IMR-90 (cell line): ENCODE measurements at regions not wholly inside any gene's neighbourhood (a gene's known extent, or its start where the extent isn't known, plus 50 kb on each side); places are given as distances from the start of the nearest gene placed in this dataset.

Source experiments
- ATAC-seq: fragments of 200-7000 bp; cut with Tn5 transposase; 2 replicates; pipeline ENCODE4 v1.9.1; 2020; ENCODE audit warnings: low read depth, mild to moderate bottlenecking, moderate library complexity
- BruUV-seq: library from RNA; stranded (reverse); fragments of 400-500 nt; replicated peaks from 2 replicates; lab custom pipeline; 2021; lab: Mats Ljungman, UMichigan
- CTCF ChIA-PET: fragments of 300-600 bp; formaldehyde crosslinking; extraction: SDS; loops from one replicate; lab custom pipeline; 2021; ENCODE audit warnings: antibody characterized with exemption; lab: Yijun Ruan, JAX
- POLR2A ChIA-PET: fragments of 300-600 bp; sonication (Branson Sonifier 250); formaldehyde crosslinking; loops from one replicate; lab custom pipeline; 2022; ENCODE audit warnings: antibody characterized with exemption; ENCODE audit not compliant: unreplicated experiment; lab: Charles Lee
- DNase-seq: peaks from one replicate; pipeline ENCODE4 v3.0.0; 2013
- H2AFZ ChIP-seq: replicated peaks from 2 replicates; pipeline ENCODE3; 2013; ENCODE audit warnings: low read length, mild to moderate bottlenecking; ENCODE audit not compliant: poor library complexity
- H2AK5ac ChIP-seq: 2 replicates; pipeline ENCODE4 v1.6.1; 2013; ENCODE audit warnings: low read depth, low read length, inconsistent platforms
- H2AK9ac ChIP-seq: replicated peaks from 2 replicates; pipeline ENCODE3; 2013; ENCODE audit warnings: mild to moderate bottlenecking, low read depth, low read length, moderate library complexity; ENCODE audit not compliant: poor library complexity
- H2BK120ac ChIP-seq: 2 replicates; pipeline ENCODE4 v1.6.1; 2013; ENCODE audit warnings: low read depth, low read length, inconsistent platforms
- H2BK15ac ChIP-seq: 3 replicates; pipeline ENCODE4 v1.6.1; 2013; ENCODE audit warnings: low read depth, low read length, inconsistent platforms
- H2BK20ac ChIP-seq: 2 replicates; pipeline ENCODE4 v1.6.1; 2013; ENCODE audit warnings: low read depth, mild to moderate bottlenecking, inconsistent platforms, low read length, moderate library complexity
- H2BK5ac ChIP-seq: 2 replicates; pipeline ENCODE4 v1.6.1; 2013; ENCODE audit warnings: mild to moderate bottlenecking, low read depth, low read length, inconsistent platforms; ENCODE audit not compliant: poor library complexity, severe bottlenecking
- H3K14ac ChIP-seq: replicated peaks from 2 replicates; pipeline ENCODE4 v1.6.1; 2013; ENCODE audit warnings: low read depth, low read length, inconsistent platforms
- H3K18ac ChIP-seq: 2 replicates; pipeline ENCODE4 v1.6.1; 2013; ENCODE audit warnings: low read depth, low read length, control low read depth
- H3K23ac ChIP-seq: 2 replicates; pipeline ENCODE4 v1.6.1; 2013; ENCODE audit warnings: low read depth, low read length, inconsistent platforms
- H3K27ac ChIP-seq: 2 replicates; pipeline ENCODE4 v1.5.1; 2013; ENCODE audit warnings: mild to moderate bottlenecking, control low read depth, low read length; ENCODE audit not compliant: insufficient read depth
- H3K27me3 ChIP-seq: 2 replicates; pipeline ENCODE4 v1.6.1; 2013; ENCODE audit warnings: low read length; ENCODE audit not compliant: control insufficient read depth, insufficient read depth
- H3K36me3 ChIP-seq: 2 replicates; pipeline ENCODE4 v1.6.1; 2013; ENCODE audit warnings: low read length, mixed read lengths; ENCODE audit not compliant: control insufficient read depth, insufficient read depth
- H3K4ac ChIP-seq: 2 replicates; pipeline ENCODE4 v1.6.1; 2013; ENCODE audit warnings: low read depth, low read length, inconsistent platforms
- H3K4me1 ChIP-seq: 2 replicates; pipeline ENCODE4 v1.6.1; 2013; ENCODE audit warnings: low read length, mixed read lengths; ENCODE audit not compliant: control insufficient read depth, insufficient read depth
- H3K4me2 ChIP-seq: 2 replicates; pipeline ENCODE4 v1.6.1; 2013; ENCODE audit warnings: low read depth, mild to moderate bottlenecking, control low read depth, low read length, moderate library complexity
- H3K4me3 ChIP-seq: 2 replicates; pipeline ENCODE4 v1.5.1; 2013; ENCODE audit warnings: low read depth, mild to moderate bottlenecking, control low read depth, low read length, moderate library complexity; ENCODE audit not compliant: insufficient read depth
- H3K56ac ChIP-seq: 2 replicates; pipeline ENCODE4 v1.6.1; 2013; ENCODE audit warnings: low read length, inconsistent platforms; ENCODE audit not compliant: insufficient read depth; ENCODE audit errors: extremely low read depth
- H3K79me1 ChIP-seq, 2 experiments: 2 replicates each; pipeline ENCODE4 v1.6.1; 2013; ENCODE audit warnings: low read length in 2 of 2, inconsistent platforms in 1 of 2, low read depth in 1 of 2
- H3K9ac ChIP-seq: 2 replicates; pipeline ENCODE4 v1.6.1; 2013; ENCODE audit warnings: low read depth, low read length, control low read depth
- H3K9me1 ChIP-seq: 2 replicates; pipeline ENCODE4 v1.6.1; 2013; ENCODE audit warnings: low read length, inconsistent platforms; ENCODE audit not compliant: insufficient read depth
- H3K9me3 ChIP-seq: 2 replicates; pipeline ENCODE4 v1.6.1; 2013; ENCODE audit warnings: low read length; ENCODE audit not compliant: control insufficient read depth, insufficient read depth
- H4K20me1 ChIP-seq: 2 replicates; pipeline ENCODE4 v1.6.1; 2013; ENCODE audit warnings: low read length, inconsistent platforms; ENCODE audit not compliant: insufficient read depth
- H4K5ac ChIP-seq: 2 replicates; pipeline ENCODE4 v1.6.1; 2013; ENCODE audit warnings: mild to moderate bottlenecking, low read depth, low read length, control low read depth
- H4K8ac ChIP-seq, 2 experiments: 2 replicates each; pipeline ENCODE4 v1.6.1; 2013; ENCODE audit warnings: low read depth in 2 of 2, low read length in 2 of 2, control low read depth in 1 of 2, inconsistent platforms in 1 of 2
- H4K91ac ChIP-seq: 2 replicates; pipeline ENCODE4 v1.6.1; 2013; ENCODE audit warnings: low read depth, low read length, inconsistent platforms; ENCODE audit not compliant: insufficient read depth
- BHLHE40 ChIP-seq: fragments of 150-350 bp; IDR thresholded peaks from 2 replicates; pipeline ENCODE4 v1.6.1; 2016; ENCODE audit warnings: mild to moderate bottlenecking, low read depth, low read length
- CEBPB ChIP-seq: IDR thresholded peaks from 2 replicates; pipeline ENCODE4 v1.6.1; 2012; ENCODE audit warnings: low read depth, low read length, improper control_type of control experiment
- CTCF ChIP-seq: conservative IDR thresholded peaks from 2 replicates; pipeline ENCODE4 v1.5.1; 2012; ENCODE audit warnings: mild to moderate bottlenecking, low read depth, low read length, improper control_type of control experiment
- ELK1 ChIP-seq: fragments of 150-350 bp; IDR thresholded peaks from 2 replicates; pipeline ENCODE4 v1.6.1; 2016; ENCODE audit warnings: low read depth, mild to moderate bottlenecking, low read length, moderate library complexity, borderline replicate concordance
- FOS ChIP-seq: fragments of 150-350 bp; IDR thresholded peaks from 2 replicates; pipeline ENCODE4 v1.6.1; 2016; ENCODE audit warnings: low read depth, low read length
- MAZ ChIP-seq: IDR thresholded peaks from 2 replicates; pipeline ENCODE4 v1.6.1; 2012; ENCODE audit warnings: low read depth, mild to moderate bottlenecking, low read length, improper control_type of control experiment, moderate library complexity, borderline replicate concordance
- NFE2L2 ChIP-seq: fragments of 150-350 bp; IDR thresholded peaks from 2 replicates; pipeline ENCODE4 v1.6.1; 2016; ENCODE audit warnings: low read depth, mild to moderate bottlenecking, low read length
- POLR2A ChIP-seq: IDR thresholded peaks from 2 replicates; pipeline ENCODE4 v1.6.1; 2012; ENCODE audit warnings: mild to moderate bottlenecking, low read depth, low read length
- RAD21 ChIP-seq: IDR thresholded peaks from 2 replicates; pipeline ENCODE4 v1.6.1; 2012; ENCODE audit warnings: low read length, improper control_type of control experiment
- RCOR1 ChIP-seq: IDR thresholded peaks from 2 replicates; pipeline ENCODE4 v1.6.1; 2012; ENCODE audit warnings: mild to moderate bottlenecking, low read length, improper control_type of control experiment; ENCODE audit not compliant: insufficient replicate concordance
- RFX5 ChIP-seq: IDR thresholded peaks from 2 replicates; pipeline ENCODE4 v1.8.0; 2012; ENCODE audit warnings: low read depth, mild to moderate bottlenecking, low read length, moderate library complexity
- SMC3 ChIP-seq: fragments of 150-350 bp; IDR thresholded peaks from 2 replicates; pipeline ENCODE4 v1.6.1; 2016; ENCODE audit warnings: low read depth, mild to moderate bottlenecking, antibody characterized with exemption, low read length, moderate library complexity
- WGBS, 2 experiments: methylation state at CpG; one replicate each; pipeline versions ENCODE4 v1.1.5 to v1.1.7; 2013; ENCODE audit warnings: missing lambda C conversion rate in 2 of 2; ENCODE audit not compliant: insufficient read length in 1 of 2; ENCODE audit errors: extremely low coverage in 2 of 2; 5-methylcytosine and 5-hydroxymethylcytosine counted together
- dilution Hi-C: fragments of 300-500 bp; cut with HindIII; formaldehyde crosslinking; loops from one replicate; pipeline ENCODE4 v1.14.3; 2018; ENCODE audit warnings: low sequenced_read_pairs; ENCODE audit not compliant: unreplicated experiment
- in situ Hi-C: fragments of 300-500 bp; cut with MboI; formaldehyde crosslinking; loops from 3 replicates; pipeline ENCODE4 v1.14.3; 2019; ENCODE audit warnings: low sequenced_read_pairs, inconsistent platforms, mixed read lengths
- intact Hi-C: fragments of 100-400 bp; cut with micrococcal nuclease; formaldehyde crosslinking; loops from 2 replicates; pipeline ENCODE4 v1.10.0; 2022

DNA sequence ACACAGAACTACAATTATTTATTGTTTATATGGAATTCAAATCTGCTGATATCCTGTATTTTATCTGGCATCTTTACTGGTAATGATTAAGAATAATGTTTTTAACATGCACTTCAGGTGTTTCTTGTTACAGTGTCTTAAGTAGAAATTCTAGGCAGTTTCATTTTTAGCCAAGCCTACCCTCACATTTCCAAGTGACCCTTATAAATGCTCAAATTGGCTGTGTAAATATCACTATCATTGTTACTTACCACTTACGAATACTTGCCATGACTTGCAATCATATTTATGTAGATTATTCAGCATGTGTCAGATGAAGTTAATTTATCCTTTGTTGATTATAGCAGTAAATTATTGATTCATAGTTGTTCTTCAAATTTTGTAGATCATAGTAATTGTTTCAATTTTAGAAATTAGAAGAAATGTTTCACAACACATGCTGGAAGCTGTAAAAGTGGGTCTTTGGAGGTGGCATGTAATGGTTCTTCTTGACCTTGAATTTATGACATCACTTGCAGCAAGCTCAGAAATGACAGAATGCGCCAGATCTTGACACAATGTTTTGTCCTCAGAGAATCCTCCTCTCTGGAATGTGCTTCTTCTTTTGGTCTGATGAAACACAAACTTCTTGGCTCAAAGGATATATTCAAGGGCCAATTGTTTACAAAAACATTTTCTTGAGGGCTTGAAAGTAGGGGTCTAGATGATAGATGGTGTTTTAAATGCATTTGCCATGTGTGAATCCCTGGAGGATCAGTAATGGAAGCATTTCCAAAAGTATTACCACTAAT, 471.8 kb downstream of the COL12A1 start:
- no TSS peak for BruUV-seq
- Histone ChIP-seq H4K91ac (no peak overlapping the region), H3K4me3 (no peak overlapping the region), H4K5ac (no peak overlapping the region), H2BK20ac (no peak overlapping the region), H3K23ac (no peak overlapping the region), H3K4ac (no peak overlapping the region), H3K9ac (no peak overlapping the region), H2AK5ac (peak overlapping the region; percentile 2; the same call in 1 of the 2 replicates), H3K4me1 (peaks cover 7% of the 10 kb centered on the region), H3K9me1 (peaks cover 3% of the 10 kb centered on the region), H3K18ac (peak overlapping the region; percentile 20; the same call in 1 of the 2 replicates), H2AK9ac (no peak overlapping the region), H2BK120ac (no peak overlapping the region), H4K20me1 (no peaks in the 10 kb centered on the region), H3K56ac (no peak overlapping the region), H3K27ac (peak overlapping the region; percentile 16; the same call in 1 of the 2 replicates), H4K8ac (no peak overlapping the region), H2AFZ (no peak overlapping the region), H3K79me1 (no peaks in the 10 kb centered on the region), H3K9me3 (no peaks in the 10 kb centered on the region; the same call in 1 of the 2 replicates), H3K4me2 (no peak overlapping the region), H3K14ac (no peak overlapping the region), H3K36me3 (no peaks in the 10 kb centered on the region), H3K27me3 (no peaks in the 10 kb centered on the region), H2BK5ac (no peak overlapping the region), H2BK15ac (no peak overlapping the region)
- in situ Hi-C loops (no loop called here), dilution Hi-C loops (no loop called here), intact Hi-C loops (no loop called here)
- ChIA-PET POLR2A (no interaction called here), CTCF (no interaction called here)
- no peak for TF ChIP-seq ELK1
- TF ChIP-seq RAD21 = no peak
- no peak for TF ChIP-seq NFE2L2
- no peak for TF ChIP-seq SMC3
- TF ChIP-seq RCOR1 = no peak
- no peak for TF ChIP-seq CTCF
- no peak for TF ChIP-seq MAZ
- TF ChIP-seq FOS = no peak
- TF ChIP-seq CEBPB = no peak
- TF ChIP-seq BHLHE40 = no peak
- TF ChIP-seq POLR2A = no peak
- TF ChIP-seq RFX5 = no peak
- no peak for DNase-seq
- WGBS, 2 experiments = no CpG with 5 or more reads among the region's 2 CpGs
- ATAC-seq = no peak
